ENCODE measurements at regions not wholly inside any gene's neighbourhood (a gene's known extent, or its start where the extent isn't known, plus 50 kb on each side); places are given as distances from the start of the nearest gene placed in this dataset.

DNA sequence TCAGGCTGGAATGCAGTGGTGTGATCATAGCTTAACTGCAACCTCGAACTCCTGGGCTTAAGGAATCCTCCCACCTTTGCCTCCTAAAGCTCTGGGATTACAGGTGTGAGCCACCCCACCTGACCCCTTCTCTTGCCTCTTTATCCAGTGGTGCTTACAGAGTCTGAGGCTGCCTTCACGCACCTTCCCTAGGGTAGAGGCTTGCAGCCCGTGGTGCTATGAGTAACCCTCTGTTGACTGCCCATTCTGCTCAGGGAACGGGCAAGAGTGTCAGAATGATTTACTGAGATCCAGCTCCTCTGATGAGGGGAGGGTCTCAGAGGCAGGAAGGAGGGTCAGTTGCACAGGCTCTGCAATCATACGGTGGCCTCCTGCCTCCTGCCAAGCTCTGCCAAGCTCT, 125.1 kb upstream of the TBX3 start:
- TF ChIP-seq, protein P1, sequence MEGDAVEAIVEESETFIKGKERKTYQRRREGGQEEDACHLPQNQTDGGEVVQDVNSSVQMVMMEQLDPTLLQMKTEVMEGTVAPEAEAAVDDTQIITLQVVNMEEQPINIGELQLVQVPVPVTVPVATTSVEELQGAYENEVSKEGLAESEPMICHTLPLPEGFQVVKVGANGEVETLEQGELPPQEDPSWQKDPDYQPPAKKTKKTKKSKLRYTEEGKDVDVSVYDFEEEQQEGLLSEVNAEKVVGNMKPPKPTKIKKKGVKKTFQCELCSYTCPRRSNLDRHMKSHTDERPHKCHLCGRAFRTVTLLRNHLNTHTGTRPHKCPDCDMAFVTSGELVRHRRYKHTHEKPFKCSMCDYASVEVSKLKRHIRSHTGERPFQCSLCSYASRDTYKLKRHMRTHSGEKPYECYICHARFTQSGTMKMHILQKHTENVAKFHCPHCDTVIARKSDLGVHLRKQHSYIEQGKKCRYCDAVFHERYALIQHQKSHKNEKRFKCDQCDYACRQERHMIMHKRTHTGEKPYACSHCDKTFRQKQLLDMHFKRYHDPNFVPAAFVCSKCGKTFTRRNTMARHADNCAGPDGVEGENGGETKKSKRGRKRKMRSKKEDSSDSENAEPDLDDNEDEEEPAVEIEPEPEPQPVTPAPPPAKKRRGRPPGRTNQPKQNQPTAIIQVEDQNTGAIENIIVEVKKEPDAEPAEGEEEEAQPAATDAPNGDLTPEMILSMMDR (IDR thresholded peaks at IDR 0.05) = no peak
- TF ChIP-seq POLR2A (IDR thresholded peaks at IDR 0.05) = no peak
